Lower lobe of right lung (tissue), 2 donors: ENCODE measurements at regions not wholly inside any gene's neighbourhood (a gene's known extent, or its start where the extent isn't known, plus 50 kb on each side); places are given as distances from the start of the nearest gene placed in this dataset.
A peak's percentile ranks its signal among the peaks of the same experiment; 100 is the strongest.

ENCODE experiments used
- ATAC-seq, 2 donors: fragments of 200-7000 bp; cut with Tn5 transposase; one replicate each; pipeline ENCODE4 v1.9.1; 2020 to 2022; ENCODE audit warnings: mild to moderate bottlenecking in 2 of 2, moderate library complexity in 2 of 2
- DNase-seq: peaks from one replicate; pipeline ENCODE4 v3.0.0-alpha.2; 2020
- H3K27ac ChIP-seq: fragments of 200-600 bp; one replicate; pipeline ENCODE4 v1.8.0; 2022
- H3K27me3 ChIP-seq: fragments of 200-600 bp; one replicate; pipeline ENCODE4 v1.8.0; 2022; ENCODE audit warnings: low read depth
- H3K36me3 ChIP-seq: fragments of 200-600 bp; one replicate; pipeline ENCODE4 v1.8.0; 2022; ENCODE audit warnings: mild to moderate bottlenecking
- H3K4me1 ChIP-seq: fragments of 200-600 bp; one replicate; pipeline ENCODE4 v1.8.0; 2022
- H3K4me3 ChIP-seq: fragments of 200-600 bp; one replicate; pipeline ENCODE4 v1.8.0; 2022; ENCODE audit warnings: mild to moderate bottlenecking
- H3K9me3 ChIP-seq: fragments of 200-600 bp; one replicate; pipeline ENCODE4 v1.8.0; 2022
- intact Hi-C: fragments of 100-400 bp; cut with DNase I; formaldehyde crosslinking; loops from one replicate; pipeline ENCODE4 v1.11.0; 2022
- TF ChIP-seq, protein P1 (sequence below): fragments of 200-600 bp; IDR thresholded peaks from one replicate; pipeline ENCODE4 v1.8.0; 2022; ENCODE audit warnings: antibody characterized with exemption, mild to moderate bottlenecking
- donor health status: DM: no; HTN: yes; CAD: no; lungs with severe emphysema.

DNA sequence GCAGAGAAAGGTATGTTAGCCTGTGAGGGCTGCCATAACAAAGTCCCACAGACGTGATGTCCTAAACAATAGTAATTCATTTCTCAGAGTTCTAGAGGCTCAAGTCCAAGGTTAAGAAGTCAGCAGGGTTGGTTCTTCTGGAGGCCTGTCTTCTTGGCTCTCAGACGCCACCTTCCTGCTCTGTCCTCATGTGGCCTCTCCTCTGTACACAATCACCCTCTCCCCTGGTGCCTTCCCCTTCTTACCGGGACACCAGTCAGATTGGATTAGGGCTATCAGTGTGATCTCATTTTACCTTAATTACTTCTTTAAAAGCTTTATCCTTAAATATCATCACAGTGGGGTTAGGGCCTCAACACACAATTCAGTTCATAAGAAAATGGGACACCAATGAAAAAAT lies 860.5 kb downstream of the RNF144A start:
- H3K36me3 ChIP-seq = no peaks in the 10 kb centered on the region
- intact Hi-C loops = no loop called here

GRCh38 chr2:7780321-7780720 lies 863.1 kb downstream of the RNF144A start:
- Histone ChIP-seq H3K4me1 (no peaks in the 10 kb centered on the region), H3K9me3 (no peaks in the 10 kb centered on the region), H3K36me3 (no peaks in the 10 kb centered on the region), H3K4me3 (no peak overlapping the region), H3K27me3 (no peaks in the 10 kb centered on the region), H3K27ac (no peak overlapping the region)
- DNase-seq = no peak
- intact Hi-C loops = no loop called here
- TF ChIP-seq, protein P1, sequence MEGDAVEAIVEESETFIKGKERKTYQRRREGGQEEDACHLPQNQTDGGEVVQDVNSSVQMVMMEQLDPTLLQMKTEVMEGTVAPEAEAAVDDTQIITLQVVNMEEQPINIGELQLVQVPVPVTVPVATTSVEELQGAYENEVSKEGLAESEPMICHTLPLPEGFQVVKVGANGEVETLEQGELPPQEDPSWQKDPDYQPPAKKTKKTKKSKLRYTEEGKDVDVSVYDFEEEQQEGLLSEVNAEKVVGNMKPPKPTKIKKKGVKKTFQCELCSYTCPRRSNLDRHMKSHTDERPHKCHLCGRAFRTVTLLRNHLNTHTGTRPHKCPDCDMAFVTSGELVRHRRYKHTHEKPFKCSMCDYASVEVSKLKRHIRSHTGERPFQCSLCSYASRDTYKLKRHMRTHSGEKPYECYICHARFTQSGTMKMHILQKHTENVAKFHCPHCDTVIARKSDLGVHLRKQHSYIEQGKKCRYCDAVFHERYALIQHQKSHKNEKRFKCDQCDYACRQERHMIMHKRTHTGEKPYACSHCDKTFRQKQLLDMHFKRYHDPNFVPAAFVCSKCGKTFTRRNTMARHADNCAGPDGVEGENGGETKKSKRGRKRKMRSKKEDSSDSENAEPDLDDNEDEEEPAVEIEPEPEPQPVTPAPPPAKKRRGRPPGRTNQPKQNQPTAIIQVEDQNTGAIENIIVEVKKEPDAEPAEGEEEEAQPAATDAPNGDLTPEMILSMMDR = no peak
- ATAC-seq = no peak

More for the DNA sequence above, 860.5 kb downstream of the RNF144A start:
- DNase-seq (no peak), ATAC-seq (no peak)
- Histone ChIP-seq H3K4me3 (no peak overlapping the region), H3K27me3 (no peaks in the 10 kb centered on the region), H3K27ac (no peak overlapping the region), H3K4me1 (peaks cover 10% of the 10 kb centered on the region), H3K9me3 (no peaks in the 10 kb centered on the region)
- TF ChIP-seq, protein P1 = no peak

DNA sequence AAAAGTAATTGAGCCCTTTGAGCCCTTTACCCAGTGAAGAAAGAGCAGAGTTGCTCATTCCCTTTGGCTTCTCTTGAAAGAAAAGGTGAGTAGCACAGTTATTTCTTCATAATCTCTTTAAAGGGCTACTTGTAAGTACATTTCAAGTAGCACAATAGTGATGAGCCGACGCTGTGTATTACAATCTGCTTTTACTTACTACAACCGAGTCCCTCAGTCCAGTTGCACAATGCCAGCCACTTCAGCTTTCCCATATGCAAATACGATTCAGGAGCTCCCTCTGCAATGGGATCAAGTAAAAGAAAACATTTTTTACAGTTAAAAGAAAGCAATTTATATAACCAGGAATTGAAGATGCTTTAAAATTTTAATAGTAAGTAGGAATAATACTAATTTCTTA lies 868.5 kb downstream of the RNF144A start:
- ATAC-seq (peak; percentile 47 to 56), DNase-seq (no peak)
- Histone ChIP-seq H3K4me3 (no peak overlapping the region), H3K4me1 (no peaks in the 10 kb centered on the region), H3K9me3 (no peaks in the 10 kb centered on the region), H3K27ac (no peak overlapping the region), H3K27me3 (no peaks in the 10 kb centered on the region), H3K36me3 (no peaks in the 10 kb centered on the region)
- TF ChIP-seq, protein P1 = no peak
- intact Hi-C loops = no loop called here

GRCh38 chr2:7788736-7789135 lies 871.5 kb downstream of the RNF144A start:
- H3K27ac ChIP-seq = no peak overlapping the region
- no peaks in the 10 kb centered on the region for H3K9me3 ChIP-seq
- no peak for ATAC-seq
- H3K4me1 ChIP-seq = peaks cover 8% of the 10 kb centered on the region
- H3K36me3 ChIP-seq = no peaks in the 10 kb centered on the region
- no peak overlapping the region for H3K4me3 ChIP-seq
- intact Hi-C loops = no loop called here
- no peaks in the 10 kb centered on the region for H3K27me3 ChIP-seq
- DNase-seq = no peak
- TF ChIP-seq, protein P1 = no peak

DNA sequence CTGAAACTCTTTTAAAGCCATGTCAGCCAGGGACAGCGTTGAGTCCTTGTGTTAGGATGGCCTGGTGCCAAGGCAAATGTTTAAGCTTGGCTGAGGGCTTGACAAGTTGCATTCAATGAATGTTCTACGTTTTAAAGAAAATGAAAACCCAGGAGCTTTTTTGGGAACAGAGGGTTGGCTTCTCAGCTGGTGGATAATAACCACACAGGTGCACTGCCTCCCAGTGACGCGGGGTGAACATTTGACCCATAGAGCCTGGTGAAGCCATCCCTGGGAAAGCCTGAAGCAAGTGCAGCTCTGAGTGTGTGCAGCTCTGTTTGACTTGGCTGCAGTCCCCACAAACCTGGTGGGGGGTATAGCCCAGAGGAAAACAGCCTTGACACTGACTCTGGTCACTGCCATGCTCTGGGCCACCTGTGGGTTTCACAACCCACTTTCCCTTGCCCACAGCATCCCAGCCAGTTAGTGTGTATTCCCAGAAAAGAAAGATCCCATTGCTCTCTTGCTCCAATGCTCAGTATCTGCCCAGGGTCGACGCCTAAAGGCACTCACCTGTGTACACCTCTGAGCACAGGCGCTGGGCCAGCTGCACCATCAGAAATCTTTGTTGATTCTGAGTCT lies 874.9 kb downstream of the RNF144A start:
- peak; percentile 74 to 77 for ATAC-seq
- no peak overlapping the region for H3K27ac ChIP-seq

More for the DNA sequence above, 874.9 kb downstream of the RNF144A start:
- Histone ChIP-seq H3K4me3 (no peak overlapping the region), H3K9me3 (no peaks in the 10 kb centered on the region), H3K36me3 (no peaks in the 10 kb centered on the region), H3K27me3 (no peaks in the 10 kb centered on the region), H3K4me1 (peaks cover 15% of the 10 kb centered on the region)
- TF ChIP-seq, protein P1 = no peak
- intact Hi-C loops = no loop called here
- peak; percentile 55 for DNase-seq
